NAMALWA (cell line): ENCODE measurements at regions not wholly inside any gene's neighbourhood (a gene's known extent, or its start where the extent isn't known, plus 50 kb on each side); places are given as distances from the start of the nearest gene placed in this dataset.

Experiments used
- DNase-seq: peaks from one replicate; pipeline ENCODE4 v3.0.0-alpha.2; 2015; ENCODE audit warnings: low spot score

DNA sequence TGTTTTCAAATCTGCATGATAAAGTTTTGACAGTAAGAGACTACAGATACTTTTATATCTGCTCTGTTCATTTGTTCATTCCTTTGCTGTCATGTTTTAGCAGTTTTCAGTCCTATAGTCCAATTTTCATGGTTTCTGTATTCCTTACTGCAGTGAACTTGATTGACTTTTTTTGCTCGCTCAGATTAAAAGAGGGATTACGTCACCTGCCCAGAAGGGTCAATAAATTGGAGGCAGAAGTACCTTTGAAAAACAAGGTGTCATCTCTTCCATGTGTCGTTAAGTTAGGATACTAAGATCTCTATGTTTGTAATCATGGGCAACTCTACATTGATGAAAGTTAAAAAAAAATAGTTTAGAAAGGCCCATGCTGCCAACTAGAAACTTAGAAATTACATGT, 250.1 kb upstream of the SMIM31 start:
- DNase-seq = no peak

DNA sequence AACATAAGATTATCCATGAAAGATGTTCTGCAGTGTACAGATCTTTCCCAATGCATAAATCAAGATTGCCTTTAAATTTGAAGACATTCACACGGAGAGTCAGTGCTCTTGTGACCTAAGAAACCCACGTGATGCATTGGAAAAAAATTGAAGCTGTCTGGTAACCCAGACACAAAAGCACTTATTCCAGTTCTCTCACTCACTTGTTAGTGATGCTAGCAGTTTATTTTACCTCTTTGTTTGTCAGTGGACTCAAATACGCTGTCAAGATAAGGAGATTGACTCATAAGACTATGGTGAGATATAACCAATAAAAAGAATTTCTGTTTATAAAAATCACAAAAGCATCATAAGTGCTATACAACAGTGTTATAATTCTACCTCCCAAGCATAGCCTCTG, 245.8 kb upstream of the SMIM31 start:
- DNase-seq = no peak

- DNase-seq = no peak
These were observed 245.2 kb upstream of the SMIM31 start for GRCh38 chr4:164508771-164509170.

- DNase-seq = no peak
These were observed 244.0 kb upstream of the SMIM31 start for GRCh38 chr4:164509951-164510350.

- DNase-seq = no peak
These were observed 241.8 kb upstream of the SMIM31 start for GRCh38 chr4:164512124-164512523.

- DNase-seq = no peak
These were observed 239.2 kb upstream of the SMIM31 start for GRCh38 chr4:164514765-164515164.

DNA sequence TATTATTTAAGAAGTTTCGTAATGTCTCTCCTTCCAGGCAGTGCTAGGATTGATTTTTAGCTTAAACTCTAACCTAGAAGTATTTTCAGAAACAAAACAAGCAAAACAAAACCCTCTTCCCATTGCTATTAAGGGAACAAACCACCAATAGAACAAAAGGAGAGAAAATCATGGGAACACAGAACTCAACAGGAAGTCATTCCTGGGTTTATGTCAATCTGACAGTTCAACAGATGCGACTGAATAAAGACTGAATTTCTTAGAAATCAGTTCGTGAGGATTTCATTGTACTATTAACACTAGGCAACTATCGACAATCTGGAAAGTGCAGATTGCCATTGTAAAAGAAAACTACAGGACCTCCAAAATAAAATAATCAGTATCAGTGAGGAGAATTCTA, 229.1 kb upstream of the SMIM31 start:
- DNase-seq = no peak

GRCh38 chr4:164526933-164527583, 226.9 kb upstream of the SMIM31 start:
- DNase-seq = no peak

- no peak for DNase-seq
These were observed 224.9 kb upstream of the SMIM31 start for GRCh38 chr4:164529058-164529457.

DNA sequence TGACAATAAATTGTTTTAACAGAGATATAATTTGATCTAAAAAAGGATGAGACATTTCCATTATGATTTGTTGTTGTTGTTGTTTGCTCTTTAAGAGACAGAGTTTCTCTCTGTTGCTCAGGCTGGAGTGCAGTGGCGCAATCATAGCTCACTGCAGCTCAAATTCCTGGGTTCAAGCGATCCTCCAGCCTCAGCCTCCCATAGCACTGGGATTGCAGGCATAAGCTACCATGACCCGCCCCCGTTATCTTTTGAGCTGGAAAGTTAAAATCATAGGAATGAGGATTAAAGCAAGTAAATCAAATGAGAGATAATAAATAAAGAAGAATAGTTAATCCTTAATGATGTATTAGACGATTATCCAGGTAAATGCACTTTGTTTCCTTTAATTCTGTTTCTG, 224.4 kb upstream of the SMIM31 start:
- DNase-seq = no peak

DNA sequence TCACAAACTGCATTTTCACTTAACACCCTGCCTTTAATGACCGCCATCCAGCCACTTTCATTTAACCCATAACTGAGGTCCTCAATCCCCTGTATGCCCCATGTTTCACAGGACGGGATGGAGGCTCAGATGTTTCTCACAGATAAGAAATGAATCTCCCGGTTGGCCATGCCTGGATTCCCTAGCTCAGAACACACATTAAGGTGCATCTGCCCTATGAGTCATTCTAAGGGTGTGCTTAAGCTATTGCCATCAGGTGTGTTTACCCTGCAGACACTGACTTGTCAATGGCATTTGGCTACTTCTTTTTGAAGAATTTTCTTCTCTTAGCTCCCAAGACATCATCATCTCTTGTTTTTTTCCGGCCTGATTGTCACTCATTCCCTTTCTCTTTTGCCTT, 222.6 kb upstream of the SMIM31 start:
- no peak for DNase-seq

GRCh38 chr4:164536814-164537213, 217.1 kb upstream of the SMIM31 start:
- DNase-seq = no peak

- DNase-seq = no peak
These were observed 215.8 kb upstream of the SMIM31 start for GRCh38 chr4:164538097-164538496.

DNA sequence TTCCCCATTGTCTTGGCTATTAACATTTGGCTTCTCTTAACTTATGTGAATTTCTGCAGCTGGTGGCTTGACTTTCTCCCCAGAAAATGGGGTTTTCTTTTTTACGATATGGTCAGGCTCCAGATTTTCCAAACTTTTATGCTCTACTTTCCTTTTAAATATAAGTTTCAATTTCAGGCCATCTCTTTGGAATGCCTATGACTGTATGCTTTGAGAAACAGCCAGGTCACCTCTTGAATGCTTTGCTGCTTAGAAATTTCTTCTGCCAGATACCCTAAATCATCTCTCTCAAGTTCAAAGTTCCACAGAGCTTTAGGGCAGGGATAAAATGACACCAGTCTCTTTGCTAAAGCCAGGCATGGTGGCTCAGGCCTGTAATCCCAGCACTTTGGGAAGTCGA, 212.9 kb upstream of the SMIM31 start:
- DNase-seq = no peak

- no peak for DNase-seq
These were observed 211.5 kb upstream of the SMIM31 start for GRCh38 chr4:164542431-164542830.

DNA sequence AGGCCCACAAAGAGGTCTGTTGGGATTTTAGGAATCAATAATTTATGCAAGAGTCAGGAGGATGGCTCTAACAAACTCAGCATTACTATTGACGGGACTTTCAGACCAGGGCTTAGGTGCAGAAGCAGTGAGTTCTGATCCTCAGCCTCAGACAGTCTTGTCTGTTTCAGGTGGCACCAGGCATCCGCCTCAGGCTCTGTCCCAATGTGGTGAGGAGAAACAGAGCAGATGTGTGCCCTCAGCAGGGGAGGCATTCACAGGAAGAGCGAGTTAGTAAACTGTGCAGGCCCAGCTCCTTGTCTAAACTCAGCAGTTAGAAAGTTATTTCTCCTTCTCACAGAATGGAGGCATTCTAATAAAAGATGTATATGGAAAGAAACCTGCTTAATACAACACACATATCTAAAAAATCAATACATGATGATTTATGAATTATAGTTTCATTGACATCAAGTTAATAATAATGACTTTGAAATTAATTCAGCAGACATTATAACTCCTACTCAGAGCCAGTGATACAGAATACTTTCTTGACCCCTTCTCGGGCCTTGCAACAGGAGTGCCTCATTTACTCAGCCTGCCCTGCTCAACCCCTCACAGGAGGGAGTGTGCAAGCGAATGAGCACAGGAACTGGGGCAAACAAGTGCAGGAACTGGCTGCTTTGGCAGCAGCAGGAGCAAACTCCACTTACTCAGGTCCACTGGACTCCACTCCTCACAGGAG, 202.8 kb upstream of the SMIM31 start:
- no peak for DNase-seq

GRCh38 chr4:164551713-164552040, 202.3 kb upstream of the SMIM31 start:
- DNase-seq = no peak

GRCh38 chr4:164571593-164572390, 182.1 kb upstream of the SMIM31 start:
- no peak for DNase-seq

DNA sequence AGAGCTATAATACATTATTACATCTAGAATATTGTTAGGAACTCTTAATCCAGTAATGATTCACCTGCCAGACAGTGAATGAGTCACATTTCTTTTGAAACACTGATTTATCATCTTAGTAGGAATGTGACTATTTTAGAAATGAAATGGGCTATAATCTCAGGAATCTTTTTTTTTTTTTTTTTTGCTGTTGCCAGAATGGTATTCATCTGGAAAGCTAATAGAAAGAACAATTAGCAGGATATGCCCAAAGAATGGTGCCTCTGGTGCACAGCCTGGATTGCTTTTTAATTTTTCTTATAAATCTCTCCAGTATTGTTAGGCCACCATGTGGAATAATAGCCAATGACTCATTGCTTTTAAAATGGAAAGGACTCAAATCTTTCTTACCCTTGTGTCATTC, 181.1 kb upstream of the SMIM31 start:
- no peak for DNase-seq

GRCh38 chr4:164575861-164576260, 178.1 kb upstream of the SMIM31 start:
- DNase-seq = no peak

- DNase-seq = no peak
These were observed 174.5 kb upstream of the SMIM31 start for GRCh38 chr4:164579270-164579942.

DNA sequence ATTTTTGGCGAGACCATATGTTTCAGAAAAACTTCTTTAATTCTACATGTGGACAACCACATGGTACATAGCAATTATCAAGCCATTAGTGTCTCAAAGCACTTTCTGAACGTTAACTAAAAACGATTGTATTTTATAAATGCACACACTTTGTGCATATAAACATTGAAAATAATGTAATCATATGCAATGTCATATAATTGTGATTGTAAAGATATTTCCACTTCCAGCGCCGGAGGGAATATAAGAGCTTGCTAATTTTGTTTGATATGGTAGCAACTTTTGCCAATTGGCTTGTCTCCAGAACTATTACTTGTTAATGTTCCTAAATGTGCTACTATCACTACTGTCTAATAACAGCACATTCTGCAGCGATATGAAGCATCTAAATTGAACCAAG, 162.3 kb upstream of the SMIM31 start:
- DNase-seq = no peak

DNA sequence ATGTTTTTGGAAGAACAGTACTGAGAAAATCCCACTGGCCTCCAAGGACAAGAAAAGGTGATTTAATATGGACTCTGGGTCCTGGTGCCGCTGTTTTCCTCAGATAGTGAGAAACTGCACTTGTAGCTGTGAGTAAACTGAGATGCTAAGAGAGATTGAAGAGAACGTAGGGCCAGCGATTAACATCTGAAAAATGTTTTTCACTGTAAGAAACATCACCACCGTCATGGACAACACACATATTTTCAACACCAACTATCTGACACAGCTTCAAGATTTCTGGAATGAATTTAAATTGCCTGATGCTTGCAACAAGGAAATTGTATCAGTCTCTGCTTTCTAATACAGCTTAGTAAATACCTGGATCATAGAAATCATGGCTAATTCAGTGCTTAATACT, 158.2 kb upstream of the SMIM31 start:
- no peak for DNase-seq
